Renal cortex interstitium (tissue), 11 donors: ENCODE measurements at regions not wholly inside any gene's neighbourhood (a gene's known extent, or its start where the extent isn't known, plus 50 kb on each side); places are given as distances from the start of the nearest gene placed in this dataset.

Source experiments
- DNase-seq, 11 donors: peaks; one replicate each; pipeline ENCODE4 v3.0.0-alpha.2; 2013; ENCODE audit warnings: low read depth in 9 of 11, low spot score in 4 of 11; ENCODE audit errors: extremely low read depth in 1 of 11

- DNase-seq = no peak
Measured at GRCh38 chr22:49076300-49077035, 751.2 kb downstream of the BRD1 start.

- DNase-seq = no peak
Measured at GRCh38 chr22:49075150-49075549, 752.5 kb downstream of the BRD1 start.

GRCh38 chr22:49073873-49074417 lies 753.7 kb downstream of the BRD1 start:
- DNase-seq = no peak

DNA sequence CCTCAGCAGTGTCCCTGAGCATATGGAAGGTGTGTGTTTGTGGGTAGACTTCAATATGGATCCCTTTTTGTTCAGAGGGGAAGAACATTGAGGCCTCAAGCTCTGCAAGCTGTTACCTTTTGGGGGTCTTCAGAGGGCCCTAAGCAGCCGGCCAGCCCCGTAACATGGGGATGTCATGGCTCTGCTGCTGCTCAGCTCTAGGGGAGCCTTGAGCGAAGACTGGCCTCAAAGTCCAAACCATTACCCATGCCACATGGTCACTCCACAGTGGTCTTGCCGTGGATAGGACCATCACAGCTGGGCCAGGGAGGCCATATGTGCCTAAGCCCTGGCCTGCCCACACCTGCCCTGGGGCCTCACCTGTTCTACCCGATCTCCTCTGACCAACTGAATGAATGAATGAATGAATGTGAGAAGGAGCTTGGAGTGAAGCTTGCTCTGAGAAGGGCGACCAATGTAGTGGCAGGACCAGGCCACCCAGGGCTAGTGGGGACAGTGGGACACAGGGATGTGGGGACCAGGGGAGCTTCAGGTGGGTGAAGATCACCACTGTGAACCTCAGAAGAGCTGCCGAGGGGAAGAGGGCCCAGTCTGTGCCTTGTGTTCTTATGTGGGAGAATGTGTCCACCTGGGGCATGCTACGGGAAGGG lies 754.6 kb downstream of the BRD1 start:
- no peak for DNase-seq

GRCh38 chr22:49070501-49070900 lies 757.2 kb downstream of the BRD1 start:
- no peak for DNase-seq

GRCh38 chr22:49068861-49069500 lies 758.7 kb downstream of the BRD1 start:
- DNase-seq = no peak

GRCh38 chr22:49067504-49067903 lies 760.2 kb downstream of the BRD1 start:
- no peak for DNase-seq

- DNase-seq = no peak
Measured at GRCh38 chr22:49066619-49067018, 761.1 kb downstream of the BRD1 start.

GRCh38 chr22:49064836-49065235 lies 762.8 kb downstream of the BRD1 start:
- no peak for DNase-seq

DNA sequence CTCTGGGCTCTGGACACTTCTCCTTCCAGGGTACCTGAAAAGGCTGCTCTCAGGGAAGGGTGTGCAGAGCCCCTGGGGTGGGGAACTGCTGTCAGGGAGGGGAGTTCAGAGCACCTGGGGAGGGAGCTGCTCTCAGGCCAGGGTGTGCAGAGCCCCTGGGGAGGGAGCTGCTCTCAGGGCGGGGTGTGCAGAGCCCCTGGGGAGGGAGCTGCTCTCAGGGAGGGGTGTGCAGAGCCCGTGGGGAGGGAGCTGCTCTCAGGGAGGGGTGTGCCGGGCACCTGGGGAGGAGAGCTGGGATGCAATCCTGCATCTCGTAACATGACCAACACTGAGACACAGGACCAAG lies 764.2 kb downstream of the BRD1 start:
- DNase-seq = no peak

GRCh38 chr22:49062802-49063544 lies 764.7 kb downstream of the BRD1 start:
- no peak for DNase-seq

DNA sequence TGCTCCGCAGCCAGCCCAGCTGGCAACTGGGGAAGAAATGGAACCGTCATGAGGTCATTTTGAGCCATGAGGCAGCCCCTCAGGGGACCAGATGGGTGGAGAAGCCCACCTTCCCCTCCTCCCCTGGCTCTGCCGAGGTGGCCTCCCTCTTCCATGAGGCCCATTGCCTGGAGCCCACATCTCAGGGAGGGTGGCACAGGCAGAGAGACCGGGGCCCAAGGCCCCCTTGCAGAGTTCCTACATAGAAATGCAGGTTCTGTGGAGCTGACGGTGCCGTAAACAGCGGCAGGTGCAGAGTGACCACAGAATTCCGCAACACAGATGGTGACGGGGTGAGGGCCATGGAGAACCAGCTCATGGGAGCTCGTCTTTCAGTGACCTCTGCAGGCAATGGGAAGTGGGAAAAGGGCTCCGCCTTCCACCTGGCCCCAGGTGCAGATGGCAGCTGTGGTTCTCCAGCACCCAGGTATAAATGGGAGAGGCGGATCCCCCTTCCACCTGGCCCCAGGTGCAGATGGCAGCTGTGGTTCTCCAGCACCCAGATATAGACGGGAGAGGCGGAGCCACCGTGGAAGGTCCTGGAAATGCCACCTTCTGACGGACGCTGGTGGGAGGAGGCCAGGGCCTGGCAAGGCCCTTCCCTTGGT lies 765.4 kb downstream of the BRD1 start:
- no peak for DNase-seq

DNA sequence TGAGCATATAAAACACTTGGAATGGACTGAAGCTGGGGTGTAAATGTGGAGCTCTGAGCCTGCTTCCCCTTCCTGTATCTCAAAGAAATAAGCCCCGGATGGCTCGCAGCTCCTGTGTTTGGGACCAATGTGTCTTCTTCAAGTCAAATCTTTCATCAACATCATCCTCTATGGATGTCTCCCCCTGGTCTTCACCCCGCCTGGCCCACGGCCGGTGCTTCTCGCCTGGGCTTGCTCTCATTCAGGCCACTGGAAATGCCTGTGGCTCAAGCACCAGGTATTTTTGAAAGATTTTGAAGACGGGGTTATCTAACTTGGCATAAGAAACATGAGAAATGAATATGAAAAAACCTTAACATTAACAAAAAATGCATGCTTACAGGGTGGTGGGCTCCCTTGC lies 769.8 kb downstream of the BRD1 start:
- DNase-seq = no peak

GRCh38 chr22:49056301-49056700 lies 771.4 kb downstream of the BRD1 start:
- DNase-seq = no peak

GRCh38 chr22:49055406-49055805 lies 772.3 kb downstream of the BRD1 start:
- no peak for DNase-seq

GRCh38 chr22:49053578-49053977 lies 774.1 kb downstream of the BRD1 start:
- no peak for DNase-seq

GRCh38 chr22:49052560-49052959 lies 775.1 kb downstream of the BRD1 start:
- no peak for DNase-seq

GRCh38 chr22:49052023-49052538 lies 775.6 kb downstream of the BRD1 start:
- no peak for DNase-seq

DNA sequence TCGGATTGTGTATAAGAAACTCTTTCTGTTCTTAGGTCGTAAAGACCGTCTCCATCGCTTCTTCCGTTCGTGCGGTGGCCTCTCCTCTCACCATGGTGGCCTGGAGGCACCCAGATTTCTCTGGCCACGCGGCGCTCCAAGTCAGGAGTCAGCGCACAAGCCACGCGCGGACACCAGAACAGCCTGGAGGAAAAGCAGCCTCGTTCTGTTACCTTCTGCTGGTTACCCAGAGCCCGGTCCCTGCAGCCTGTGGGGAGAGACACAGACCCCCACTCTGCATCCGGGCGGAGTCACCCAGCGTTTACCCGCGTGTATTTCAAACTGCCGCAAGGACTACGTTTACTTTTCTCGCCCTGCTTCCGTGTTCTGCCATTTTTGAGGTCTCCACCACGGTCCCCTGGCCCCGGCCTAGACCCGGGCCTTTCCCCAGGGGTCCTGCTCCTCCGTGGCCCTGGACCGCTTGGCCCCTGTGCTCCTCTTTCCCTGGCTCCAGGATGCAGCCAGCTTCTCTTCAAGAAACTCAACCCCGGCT lies 776.1 kb downstream of the BRD1 start:
- no peak for DNase-seq
